ENCODE measurements at regions not wholly inside any gene's neighbourhood (a gene's known extent, or its start where the extent isn't known, plus 50 kb on each side); places are given as distances from the start of the nearest gene placed in this dataset.

- TF ChIP-seq, protein P1, sequence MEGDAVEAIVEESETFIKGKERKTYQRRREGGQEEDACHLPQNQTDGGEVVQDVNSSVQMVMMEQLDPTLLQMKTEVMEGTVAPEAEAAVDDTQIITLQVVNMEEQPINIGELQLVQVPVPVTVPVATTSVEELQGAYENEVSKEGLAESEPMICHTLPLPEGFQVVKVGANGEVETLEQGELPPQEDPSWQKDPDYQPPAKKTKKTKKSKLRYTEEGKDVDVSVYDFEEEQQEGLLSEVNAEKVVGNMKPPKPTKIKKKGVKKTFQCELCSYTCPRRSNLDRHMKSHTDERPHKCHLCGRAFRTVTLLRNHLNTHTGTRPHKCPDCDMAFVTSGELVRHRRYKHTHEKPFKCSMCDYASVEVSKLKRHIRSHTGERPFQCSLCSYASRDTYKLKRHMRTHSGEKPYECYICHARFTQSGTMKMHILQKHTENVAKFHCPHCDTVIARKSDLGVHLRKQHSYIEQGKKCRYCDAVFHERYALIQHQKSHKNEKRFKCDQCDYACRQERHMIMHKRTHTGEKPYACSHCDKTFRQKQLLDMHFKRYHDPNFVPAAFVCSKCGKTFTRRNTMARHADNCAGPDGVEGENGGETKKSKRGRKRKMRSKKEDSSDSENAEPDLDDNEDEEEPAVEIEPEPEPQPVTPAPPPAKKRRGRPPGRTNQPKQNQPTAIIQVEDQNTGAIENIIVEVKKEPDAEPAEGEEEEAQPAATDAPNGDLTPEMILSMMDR (IDR thresholded peaks at IDR 0.05 in 4 of 5, conservative IDR thresholded peaks at IDR 0.05 in 1 of 5) = no peak
- no peak for TF ChIP-seq POLR2A (IDR thresholded peaks at IDR 0.05)
Measured at GRCh38 chr7:109309790-109310189, 740.1 kb downstream of the DNAJB9 start.
